ENCODE measurements at regions not wholly inside any gene's neighbourhood (a gene's known extent, or its start where the extent isn't known, plus 50 kb on each side); places are given as distances from the start of the nearest gene placed in this dataset.

GRCh38 chr4:107129076-107129475 is 93.0 kb upstream of the DKK2 start:
- H3K79me2 ChIP-seq (ENCODE audit: control insufficient read depth, insufficient read depth, low read length) = no peaks in the 10 kb centered on the region
- H3K9me3 ChIP-seq (replicated peaks; ENCODE audit: control insufficient read depth, insufficient read depth, low read length) = no peaks in the 10 kb centered on the region
- no peaks in the 10 kb centered on the region for H3K36me3 ChIP-seq (ENCODE audit: control insufficient read depth in 2 of 2, extremely low read depth in 1 of 2, insufficient read depth in 2 of 2, low read length in 2 of 2)
- H3K27ac ChIP-seq (ENCODE audit: insufficient read depth, low read depth, low read length) = no peak overlapping the region
- no peak overlapping the region for H3K4me2 ChIP-seq (ENCODE audit: insufficient read depth, low read length)
- H3K9ac ChIP-seq (replicated peaks; ENCODE audit: extremely low read depth, insufficient read depth, low read length) = no peak overlapping the region
- H2AFZ ChIP-seq (ENCODE audit: low read depth, low read length) = no peak overlapping the region
- no peaks in the 10 kb centered on the region for H3K27me3 ChIP-seq (ENCODE audit: control insufficient read depth in 2 of 2, insufficient read depth in 2 of 2, low read length in 2 of 2)
- ChIA-PET CTCF (no interaction called here), POLR2A (no interaction called here)
- H3K4me3 ChIP-seq (replicated peaks in 1 of 3; ENCODE audit: insufficient read depth in 1 of 3, low read depth in 1 of 3, low read length in 3 of 3) = no peak overlapping the region
- no TSS peak for BruUV-seq (replicated peaks)
- no peak for FAIRE-seq
- intact Hi-C loops (cut with micrococcal nuclease) (loop anchor here (10.0 kb wide), 1 partner anchor 766 kb away; no protein-coding TSS in a partner anchor), dilution Hi-C loops (cut with MboI; ENCODE audit: extremely low pct_ligation_motif_present, low sequenced_read_pairs) (no loop called here)
- no peak for TF ChIP-seq MYC (IDR thresholded peaks at IDR 0.05; ENCODE audit: low read depth, low read length)
- no peak for TF ChIP-seq JUN (IDR thresholded peaks at IDR 0.05; ENCODE audit: borderline replicate concordance, insufficient read depth, insufficient read length, low read depth)
- TF ChIP-seq GATA2 (IDR thresholded peaks at IDR 0.05; ENCODE audit: insufficient read depth, insufficient read length, low read depth, low read length) = no peak
- no peak for TF ChIP-seq CTCF (IDR thresholded peaks at IDR 0.05; ENCODE audit: extremely low read depth in 1 of 2, insufficient read depth in 1 of 2, low read depth in 1 of 2, low read length in 2 of 2)
- TF ChIP-seq FOS (IDR thresholded peaks at IDR 0.05; ENCODE audit: borderline replicate concordance, insufficient read depth, low read length) = no peak
- no peaks in the 10 kb centered on the region for H3K9me1 ChIP-seq (replicated peaks; ENCODE audit: control insufficient read depth, extremely low read depth, insufficient read depth, low read length)
- DNase-seq (ENCODE audit: low read depth, low spot score) = no peak
- no peaks in the 10 kb centered on the region for H4K20me1 ChIP-seq (replicated peaks; ENCODE audit: control insufficient read depth, extremely low read depth, insufficient read depth, low read length)
- peaks cover 31% of the 10 kb centered on the region for H3K4me1 ChIP-seq (ENCODE audit: control insufficient read depth, extremely low read depth, insufficient read depth, low read length)

GRCh38 chr4:107128116-107128515 is 92.0 kb upstream of the DKK2 start:
- H3K4me3 ChIP-seq (replicated peaks in 1 of 3; ENCODE audit: insufficient read depth in 1 of 3, low read depth in 1 of 3, low read length in 3 of 3) = no peak overlapping the region
- intact Hi-C loops (cut with micrococcal nuclease) = loop anchor here (10.0 kb wide), 1 partner anchor 767 kb away; no protein-coding TSS in a partner anchor
- no peak overlapping the region for H3K27ac ChIP-seq (ENCODE audit: insufficient read depth, low read depth, low read length)
- no TSS peak for BruUV-seq (replicated peaks)
- no peak overlapping the region for H3K4me2 ChIP-seq (ENCODE audit: insufficient read depth, low read length)
- H3K36me3 ChIP-seq (ENCODE audit: control insufficient read depth in 2 of 2, extremely low read depth in 1 of 2, insufficient read depth in 2 of 2, low read length in 2 of 2) = no peaks in the 10 kb centered on the region
- DNase-seq (ENCODE audit: low read depth, low spot score) (no peak), FAIRE-seq (no peak)
- no peaks in the 10 kb centered on the region for H3K9me3 ChIP-seq (replicated peaks; ENCODE audit: control insufficient read depth, insufficient read depth, low read length)
- no peaks in the 10 kb centered on the region for H3K79me2 ChIP-seq (ENCODE audit: control insufficient read depth, insufficient read depth, low read length)
- no peaks in the 10 kb centered on the region for H4K20me1 ChIP-seq (replicated peaks; ENCODE audit: control insufficient read depth, extremely low read depth, insufficient read depth, low read length)
- dilution Hi-C loops (cut with MboI; ENCODE audit: extremely low pct_ligation_motif_present, low sequenced_read_pairs) = no loop called here
- H3K9me1 ChIP-seq (replicated peaks; ENCODE audit: control insufficient read depth, extremely low read depth, insufficient read depth, low read length) = no peaks in the 10 kb centered on the region
- H2AFZ ChIP-seq (ENCODE audit: low read depth, low read length) = no peak overlapping the region
- ChIA-PET POLR2A (no interaction called here), CTCF (no interaction called here)
- H3K9ac ChIP-seq (replicated peaks; ENCODE audit: extremely low read depth, insufficient read depth, low read length) = no peak overlapping the region
- no peaks in the 10 kb centered on the region for H3K27me3 ChIP-seq (ENCODE audit: control insufficient read depth in 2 of 2, insufficient read depth in 2 of 2, low read length in 2 of 2)
- TF ChIP-seq EZH2 (IDR thresholded peaks at IDR 0.05; ENCODE audit: borderline replicate concordance, low read depth, low read length, severe bottlenecking) = no peak
- no peak for TF ChIP-seq MAX (IDR thresholded peaks at IDR 0.05; ENCODE audit: insufficient read depth, insufficient read length)
- peaks cover 33% of the 10 kb centered on the region for H3K4me1 ChIP-seq (ENCODE audit: control insufficient read depth, extremely low read depth, insufficient read depth, low read length)
